Retina (tissue), 1 donor: ENCODE measurements at regions not wholly inside any gene's neighbourhood (a gene's known extent, or its start where the extent isn't known, plus 50 kb on each side); places are given as distances from the start of the nearest gene placed in this dataset.
A peak's percentile ranks its signal among the peaks of the same experiment; 100 is the strongest.
"Not testable (repeated sequence)": the region's sequence is repeated elsewhere in the genome, so short reads cannot be mapped to it uniquely, and the experiment has no call there.

Source experiments
- DNase-seq: peaks from one replicate; pipeline ENCODE4 v3.0.0-alpha.2; 2016

DNA sequence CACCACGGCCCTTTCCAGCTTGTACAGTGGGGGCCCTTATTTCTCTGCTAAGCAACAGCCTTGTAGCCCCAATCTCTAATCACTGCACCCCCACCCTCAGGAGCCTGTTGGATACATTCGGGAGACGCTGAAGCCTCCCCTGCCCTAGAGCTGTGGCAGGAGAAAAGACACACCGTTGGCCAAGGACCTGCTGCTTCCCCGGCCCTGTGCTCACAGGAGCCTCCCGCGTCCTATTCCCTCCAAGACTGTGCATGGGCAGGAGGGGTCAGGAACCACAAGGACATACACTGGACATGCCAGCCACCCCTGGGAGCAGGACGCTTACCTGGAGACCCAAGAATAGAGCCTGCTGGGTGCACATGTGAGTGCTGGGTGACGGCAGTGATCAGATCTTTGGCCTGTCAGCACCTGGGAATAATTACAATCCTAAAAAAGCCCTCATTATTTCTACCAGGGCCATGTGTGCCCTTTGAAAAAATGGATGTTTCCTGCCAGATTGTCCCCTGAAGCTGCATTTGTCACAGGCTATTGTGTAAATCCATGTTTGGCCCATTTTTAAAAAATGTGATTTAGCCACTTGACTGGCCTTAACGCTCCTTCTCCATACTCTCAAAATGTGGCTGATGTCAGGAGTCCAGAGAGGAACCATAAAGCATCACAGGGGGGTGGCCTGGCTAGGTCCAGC lies 590.6 kb downstream of the MATN1 start:
- no peak for DNase-seq

DNA sequence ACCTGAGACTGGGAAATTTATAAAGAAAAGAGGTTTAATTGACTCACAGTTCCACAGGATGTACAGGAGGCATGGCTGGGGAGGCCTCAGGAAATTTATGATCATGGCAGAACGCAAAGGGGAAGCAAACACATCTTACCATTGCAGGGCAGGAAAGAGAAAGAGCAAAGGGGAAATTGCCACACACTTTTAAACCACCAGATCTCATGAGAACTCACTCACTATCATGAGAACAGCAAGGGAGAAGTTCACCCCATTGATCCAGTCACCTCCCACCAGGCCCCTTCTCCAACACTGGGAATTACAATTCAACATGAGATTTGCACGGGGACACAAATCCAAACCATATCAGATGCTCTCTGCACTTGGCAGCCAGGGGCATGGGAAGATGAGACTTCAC lies 592.8 kb downstream of the MATN1 start:
- DNase-seq = not testable (repeated sequence)

- DNase-seq = no peak
These were observed 593.3 kb downstream of the MATN1 start for GRCh38 chr1:30130099-30130498.

DNA sequence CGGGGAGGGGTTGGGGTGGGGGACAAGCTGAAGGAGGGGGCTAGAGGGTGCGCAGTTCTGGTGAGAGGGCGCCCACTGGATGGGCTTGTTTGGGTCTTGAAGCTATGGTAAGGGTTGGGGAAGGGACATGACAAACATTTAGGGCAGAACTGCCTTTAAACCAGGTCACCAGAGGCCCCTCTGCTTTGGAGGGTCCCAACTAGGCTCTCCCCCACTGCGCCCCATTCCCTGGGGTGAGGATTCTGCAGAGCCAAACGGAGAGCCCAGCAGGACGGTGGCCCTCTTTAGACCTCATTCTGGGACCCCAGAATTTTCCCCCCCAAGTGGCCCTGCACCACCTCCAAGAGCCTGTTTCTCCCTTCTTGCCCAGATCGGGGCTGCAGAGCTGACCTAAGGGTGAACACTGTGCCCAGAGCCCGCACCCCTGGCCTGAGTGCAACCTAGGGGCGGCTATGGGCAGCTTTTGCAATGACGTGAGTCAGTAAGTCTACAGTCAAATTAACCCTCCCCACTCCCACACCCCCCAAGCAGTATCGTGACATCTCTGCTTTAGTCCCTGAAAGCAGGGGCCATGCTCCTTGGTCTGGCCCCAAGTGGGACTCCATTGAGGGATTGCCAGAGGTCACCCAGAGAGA lies 593.8 kb downstream of the MATN1 start:
- no peak for DNase-seq

GRCh38 chr1:30129001-30129408 lies 594.4 kb downstream of the MATN1 start:
- no peak for DNase-seq

GRCh38 chr1:30126848-30127247 lies 596.5 kb downstream of the MATN1 start:
- no peak for DNase-seq

- no peak for DNase-seq
These were observed 597.6 kb downstream of the MATN1 start for GRCh38 chr1:30125821-30126170.

GRCh38 chr1:30125021-30125820 lies 598.2 kb downstream of the MATN1 start:
- DNase-seq = no peak

GRCh38 chr1:30123896-30124295 lies 599.5 kb downstream of the MATN1 start:
- no peak for DNase-seq

DNA sequence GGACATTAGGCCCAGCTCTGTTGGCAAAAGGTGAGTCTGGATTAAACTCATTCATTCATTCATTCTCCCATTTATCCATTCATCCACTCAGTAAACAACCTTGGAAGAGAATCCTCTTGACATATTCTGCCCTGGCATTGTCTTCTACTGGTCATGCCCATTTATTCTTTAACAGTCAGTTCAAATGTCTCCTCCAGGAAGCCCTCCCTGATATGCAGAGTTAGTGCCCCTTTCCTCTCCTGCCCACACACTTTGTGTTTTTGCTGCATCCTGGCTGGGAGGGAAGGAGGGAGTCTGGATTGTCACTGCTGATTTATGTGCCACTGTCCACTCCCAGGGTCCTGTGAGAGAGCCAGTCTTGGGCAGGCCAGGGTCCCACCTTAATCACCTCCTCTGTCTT lies 600.3 kb downstream of the MATN1 start:
- no peak for DNase-seq

- DNase-seq = no peak
These were observed 603.0 kb downstream of the MATN1 start for GRCh38 chr1:30120245-30121000.

GRCh38 chr1:30117685-30118084 lies 605.7 kb downstream of the MATN1 start:
- DNase-seq = no peak

GRCh38 chr1:30111431-30111830 lies 612.0 kb downstream of the MATN1 start:
- peak; percentile 65 for DNase-seq

DNA sequence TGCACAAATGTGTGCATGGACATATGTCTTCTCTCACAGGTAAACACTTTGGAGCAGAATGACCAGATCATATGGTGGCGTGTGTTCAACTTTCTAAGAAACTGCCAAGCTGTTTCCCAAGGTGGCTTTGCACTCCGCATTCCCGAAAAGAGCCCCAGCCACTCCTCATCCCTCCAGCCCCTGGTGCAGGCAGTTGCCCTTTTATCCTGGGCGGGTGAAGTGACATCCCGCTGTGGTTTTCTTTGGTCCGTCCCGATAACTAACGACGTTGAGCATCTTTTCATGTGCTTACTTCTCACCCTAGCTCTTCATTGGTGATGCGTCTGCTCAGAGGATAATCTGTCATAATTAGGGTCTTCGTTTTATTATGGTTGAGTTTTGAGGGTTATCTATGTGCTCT lies 612.5 kb downstream of the MATN1 start:
- DNase-seq = no peak

DNA sequence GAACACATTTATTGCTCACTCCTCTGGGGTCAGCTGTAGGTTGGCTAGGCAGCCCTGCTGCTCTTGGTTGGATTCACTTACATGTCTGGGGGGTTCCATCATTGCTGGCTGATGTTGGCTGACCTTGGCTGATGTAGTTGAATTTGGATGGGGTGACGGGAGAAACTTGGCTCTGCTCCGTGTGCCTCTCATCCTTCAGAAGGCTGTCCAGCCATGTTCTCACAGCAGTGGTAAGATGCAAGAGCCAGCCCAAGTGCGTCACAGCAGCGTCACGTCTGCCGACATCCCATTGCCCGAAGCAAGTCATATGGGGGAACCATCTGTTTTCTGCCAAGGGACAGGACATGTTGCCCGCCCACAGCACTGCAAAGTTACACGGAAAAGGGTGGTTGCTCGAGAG lies 613.5 kb downstream of the MATN1 start:
- DNase-seq = no peak

GRCh38 chr1:30108186-30108585 lies 615.2 kb downstream of the MATN1 start:
- DNase-seq = no peak

DNA sequence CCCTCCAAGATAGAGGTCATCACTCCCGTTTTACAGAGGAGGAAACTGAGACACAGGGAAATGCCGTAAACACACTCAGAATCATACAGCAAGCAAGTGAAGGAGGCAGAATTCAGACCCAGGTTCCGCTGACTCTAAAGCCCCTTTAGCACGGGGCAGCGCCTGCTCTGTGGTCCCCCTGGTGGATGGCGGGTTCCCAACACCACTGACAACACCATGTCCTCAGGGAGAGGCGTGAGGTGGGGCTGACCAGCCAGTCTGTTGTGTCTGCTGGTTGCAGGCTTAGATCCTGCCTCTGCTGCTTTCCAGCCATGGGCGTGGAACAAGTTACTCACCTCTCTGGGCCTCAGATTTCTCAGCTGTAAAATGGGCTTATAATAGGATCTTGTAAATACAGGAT lies 617.3 kb downstream of the MATN1 start:
- DNase-seq = peak; percentile 48

DNA sequence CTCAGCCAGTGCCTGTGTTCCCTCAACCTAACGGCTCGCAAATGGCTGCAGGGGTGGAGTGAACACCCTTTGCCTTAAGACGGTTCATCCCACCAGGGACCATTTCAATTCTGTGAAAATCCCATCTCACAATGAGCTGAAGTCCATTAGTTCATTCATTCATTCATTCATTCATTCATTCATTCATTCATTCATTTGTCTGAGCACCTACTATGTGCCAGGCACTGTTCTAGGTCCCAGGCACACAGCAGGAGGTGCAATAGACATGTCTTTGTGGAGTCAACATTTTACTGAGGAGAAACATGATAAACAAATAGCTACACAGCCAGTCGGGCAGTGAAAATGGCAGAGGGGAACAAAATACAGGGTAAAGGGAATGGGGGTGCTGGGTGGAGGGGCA lies 618.8 kb downstream of the MATN1 start:
- no peak for DNase-seq

DNA sequence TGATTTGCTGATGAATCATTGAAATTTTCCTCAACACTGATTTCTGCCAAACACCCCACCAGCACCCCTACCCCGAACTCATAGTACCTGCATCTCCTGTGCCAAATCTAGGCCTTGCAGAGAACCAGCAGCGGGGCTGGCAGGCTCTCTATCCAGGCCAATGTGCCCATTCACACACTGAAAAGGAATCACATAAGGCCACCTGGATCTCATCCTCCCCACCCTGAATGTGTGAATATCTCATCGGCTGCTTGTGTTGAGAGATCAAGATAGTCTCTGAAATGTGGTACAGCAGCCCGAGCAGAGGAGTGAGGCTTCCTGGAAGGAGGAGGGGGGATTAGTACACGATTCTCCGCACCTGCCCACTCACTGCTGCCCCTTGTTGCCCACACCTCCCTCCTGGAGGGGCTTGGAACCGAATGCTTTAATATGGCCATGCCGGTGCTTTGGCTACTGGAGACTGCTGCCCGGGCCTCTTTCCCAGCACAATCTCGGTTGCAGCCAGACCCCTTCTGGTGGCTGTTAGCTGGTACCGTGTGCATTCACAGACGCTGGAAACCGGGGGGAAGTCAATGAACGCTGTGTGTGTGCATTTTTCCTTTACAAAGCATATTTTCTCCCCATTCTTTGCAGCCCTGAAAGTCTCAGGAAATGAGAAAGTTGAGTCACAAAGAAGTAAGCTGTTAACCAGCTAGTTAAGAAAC lies 619.5 kb downstream of the MATN1 start:
- no peak for DNase-seq

GRCh38 chr1:30102605-30103004 lies 620.8 kb downstream of the MATN1 start:
- no peak for DNase-seq

- no peak for DNase-seq
These were observed 621.7 kb downstream of the MATN1 start for GRCh38 chr1:30101487-30102227.

DNA sequence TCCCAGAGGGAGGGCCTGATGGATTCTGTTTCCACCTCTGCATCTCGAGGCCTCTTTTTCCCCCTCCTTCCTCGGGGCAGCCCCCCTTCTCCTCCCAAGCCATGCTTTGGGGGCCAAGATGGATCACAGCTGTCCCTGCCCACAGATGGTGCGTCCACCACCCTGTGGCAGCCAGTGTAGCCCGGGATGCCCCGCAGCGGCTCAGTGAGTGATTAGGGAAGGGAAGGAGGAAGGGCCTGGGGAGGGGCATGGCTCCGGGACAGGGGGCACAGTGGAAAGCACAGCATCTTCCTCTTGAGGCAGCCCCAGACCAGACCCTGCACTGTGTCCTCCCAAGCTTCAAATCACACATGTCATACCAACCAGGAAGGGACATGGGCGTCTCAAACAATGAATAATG lies 622.4 kb downstream of the MATN1 start:
- no peak for DNase-seq
